ENCODE measurements at regions not wholly inside any gene's neighbourhood (a gene's known extent, or its start where the extent isn't known, plus 50 kb on each side); places are given as distances from the start of the nearest gene placed in this dataset.

DNA sequence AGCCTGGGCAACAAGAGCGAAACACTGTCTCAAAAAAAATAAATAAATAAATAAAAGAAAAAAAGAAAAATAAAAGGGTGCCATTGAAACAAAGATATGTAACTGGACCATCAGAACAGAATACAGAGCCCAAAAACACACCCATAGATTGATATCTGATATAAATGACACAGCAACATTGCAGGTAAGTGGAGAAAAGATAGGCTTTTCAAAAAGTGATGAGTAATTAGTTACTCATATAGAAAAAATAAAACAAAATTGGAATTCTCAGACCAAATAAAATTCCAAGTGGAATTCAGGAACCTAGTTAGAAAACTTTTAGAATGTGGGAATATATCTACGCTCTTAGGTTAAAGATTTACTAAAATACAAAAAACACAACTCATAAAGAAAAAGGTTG is 60.6 kb upstream of the CHD6 start:
- DNase-seq = no peak
- H3K4me1 Mint-ChIP-seq = no peaks in the 10 kb centered on the region
- POLR2A ChIA-PET = no interaction called here

GRCh38 chr20:41672282-41672681 is 54.1 kb upstream of the CHD6 start:
- Mint-ChIP-seq H3K4me3 (no peak overlapping the region), H3K9me3 (no peaks in the 10 kb centered on the region), H3K27me3 (peaks cover 27% of the 10 kb centered on the region), H3K4me1 (no peaks in the 10 kb centered on the region), H3K36me3 (ENCODE audit: low read depth) (no peaks in the 10 kb centered on the region), H3K27ac (no peak overlapping the region)
- CTCF ChIA-PET = interaction anchor here (1.5 kb wide), 1 partner anchor 25 kb away, joined by 4 read pairs; no protein-coding TSS in a partner anchor
- POLR2A ChIA-PET = no interaction called here
- DNase-seq = no peak

More for the DNA sequence above, 60.6 kb upstream of the CHD6 start:
- H3K27ac Mint-ChIP-seq = no peak overlapping the region
- CTCF ChIA-PET = no interaction called here
- no peaks in the 10 kb centered on the region for H3K36me3 Mint-ChIP-seq (ENCODE audit: low read depth)
- H3K9me3 Mint-ChIP-seq = peaks cover 3% of the 10 kb centered on the region
- no peak overlapping the region for H3K4me3 Mint-ChIP-seq
- H3K27me3 Mint-ChIP-seq = peaks cover 18% of the 10 kb centered on the region

DNA sequence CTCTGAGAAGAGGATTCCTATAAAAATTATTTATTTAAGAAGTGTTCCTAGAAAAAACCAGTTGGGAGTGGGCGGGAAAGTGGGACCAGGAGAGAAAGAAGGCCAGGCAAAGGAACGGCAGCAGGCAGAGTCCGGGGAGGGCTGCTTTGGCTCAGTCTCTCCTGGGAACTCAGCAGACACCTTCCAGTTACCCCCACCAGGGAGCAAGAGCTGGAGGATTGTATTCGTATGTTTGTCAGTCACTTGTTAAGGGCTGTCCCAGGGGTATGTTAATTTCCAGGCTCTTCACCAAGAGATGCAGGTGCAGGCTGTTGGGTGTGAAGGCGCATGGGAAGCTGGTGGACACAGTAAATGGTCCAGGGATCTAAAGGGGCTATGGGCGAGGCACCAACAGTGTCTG is 53.0 kb upstream of the CHD6 start:
- ChIA-PET CTCF (no interaction called here), POLR2A (no interaction called here)
- Mint-ChIP-seq H3K27me3 (peaks cover 25% of the 10 kb centered on the region), H3K4me3 (no peak overlapping the region), H3K27ac (no peak overlapping the region), H3K9me3 (no peaks in the 10 kb centered on the region), H3K36me3 (ENCODE audit: low read depth) (no peaks in the 10 kb centered on the region), H3K4me1 (no peaks in the 10 kb centered on the region)
- no peak for DNase-seq

DNA sequence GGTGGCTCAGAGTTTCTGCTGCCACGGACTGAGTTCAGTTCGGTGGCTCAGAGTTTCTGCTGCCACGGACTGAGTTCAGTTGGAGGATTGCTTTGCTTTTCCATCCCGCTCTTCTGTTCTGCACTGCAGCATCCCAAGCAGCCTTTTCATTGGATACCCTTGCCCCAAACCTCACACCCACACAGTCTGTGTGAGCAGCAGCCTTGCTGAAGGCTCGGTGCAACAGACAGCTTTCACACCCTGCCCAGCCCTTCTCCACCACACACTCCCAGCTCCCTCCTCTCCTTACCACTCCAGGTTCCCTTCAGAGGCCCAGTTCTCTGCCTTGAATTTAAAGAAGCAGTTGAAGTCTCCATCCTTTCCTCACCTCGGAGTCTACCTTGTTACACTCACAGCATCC is 52.5 kb upstream of the CHD6 start:
- peaks cover 20% of the 10 kb centered on the region for H3K27me3 Mint-ChIP-seq

GRCh38 chr20:41669708-41670263 is 51.6 kb upstream of the CHD6 start:
- no peaks in the 10 kb centered on the region for H3K36me3 Mint-ChIP-seq (ENCODE audit: low read depth)
- H3K27me3 Mint-ChIP-seq = peaks cover 15% of the 10 kb centered on the region
- ChIA-PET CTCF (no interaction called here), POLR2A (no interaction called here)
- no peak for DNase-seq
- no peaks in the 10 kb centered on the region for H3K9me3 Mint-ChIP-seq
- no peak overlapping the region for H3K4me3 Mint-ChIP-seq
- no peaks in the 10 kb centered on the region for H3K4me1 Mint-ChIP-seq
- H3K27ac Mint-ChIP-seq = no peak overlapping the region

More for the DNA sequence above, 52.5 kb upstream of the CHD6 start:
- H3K4me3 Mint-ChIP-seq = no peak overlapping the region
- H3K36me3 Mint-ChIP-seq (ENCODE audit: low read depth) = no peaks in the 10 kb centered on the region
- ChIA-PET POLR2A (no interaction called here), CTCF (no interaction called here)
- no peak for DNase-seq
- H3K27ac Mint-ChIP-seq = no peak overlapping the region
- H3K4me1 Mint-ChIP-seq = no peaks in the 10 kb centered on the region
- H3K9me3 Mint-ChIP-seq = no peaks in the 10 kb centered on the region

DNA sequence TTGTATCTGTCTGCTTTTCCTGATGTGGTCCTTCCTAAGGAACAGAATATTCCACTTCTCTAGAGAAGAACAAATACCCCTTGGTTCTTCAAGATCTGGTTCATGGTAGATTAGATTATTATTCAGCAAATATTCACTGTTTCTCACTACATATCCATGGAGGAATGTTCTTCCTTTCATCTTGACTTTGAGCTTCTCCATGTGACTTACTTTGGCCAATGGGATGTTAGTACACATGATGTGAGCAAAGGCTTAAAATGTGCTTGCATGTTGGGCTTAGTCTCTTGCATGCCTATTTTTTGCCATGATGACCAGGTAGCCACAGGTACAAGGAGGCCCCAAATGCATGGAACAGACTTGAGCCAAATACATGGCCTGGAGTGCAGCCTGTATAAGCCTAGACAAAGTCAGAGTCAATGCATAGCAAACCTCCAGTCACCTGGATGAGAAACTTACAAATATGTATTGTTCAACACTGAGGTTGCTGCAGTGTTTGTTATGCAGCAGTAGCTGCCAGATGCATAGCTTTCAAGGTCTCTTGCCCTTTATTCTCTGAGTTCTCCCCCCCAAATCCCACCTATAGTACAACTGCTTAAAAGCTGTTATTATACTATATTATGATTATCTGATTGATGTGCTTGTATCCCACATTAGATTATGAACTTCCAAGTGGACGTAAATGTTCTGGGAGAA is 50.0 kb upstream of the CHD6 start:
- Mint-ChIP-seq H3K36me3 (ENCODE audit: low read depth) (no peaks in the 10 kb centered on the region), H3K9me3 (no peaks in the 10 kb centered on the region), H3K4me1 (no peaks in the 10 kb centered on the region), H3K27ac (no peak overlapping the region), H3K27me3 (peaks cover 14% of the 10 kb centered on the region), H3K4me3 (no peak overlapping the region)
- POLR2A ChIA-PET = no interaction called here
- CTCF ChIA-PET = interaction anchor here (0.7 kb wide), 1 partner anchor 12 kb away, joined by 3 read pairs; no protein-coding TSS in a partner anchor
- no peak for DNase-seq

Data from activated CD4-positive, alpha-beta T cell treated with anti-CD3 and anti-CD28 coated beads, Interleukin-2, amount 10 ng/mL, durations not matched to agents 7 days and 5 days (primary cell).